GM12872 (cell line): ENCODE measurements at regions not wholly inside any gene's neighbourhood (a gene's known extent, or its start where the extent isn't known, plus 50 kb on each side); places are given as distances from the start of the nearest gene placed in this dataset.

Source experiments
- CTCF ChIP-seq: IDR thresholded peaks from 3 replicates; pipeline ENCODE4 v1.5.1; 2011; ENCODE audit warnings: low read depth, mild to moderate bottlenecking, low read length, moderate library complexity; ENCODE audit not compliant: insufficient read depth

GRCh38 chr2:75336451-75336850, 137.1 kb upstream of the TACR1 start:
- TF ChIP-seq CTCF, result no peak

- no peak for TF ChIP-seq CTCF
Observed at GRCh38 chr2:75334076-75334475, 134.8 kb upstream of the TACR1 start.

- no peak for TF ChIP-seq CTCF
Observed at GRCh38 chr2:75333646-75334045, 134.3 kb upstream of the TACR1 start.

GRCh38 chr2:75328156-75328555, 128.8 kb upstream of the TACR1 start:
- TF ChIP-seq CTCF, result no peak

- TF ChIP-seq CTCF, result no peak
Observed at GRCh38 chr2:75327334-75327733, 128.0 kb upstream of the TACR1 start.

- TF ChIP-seq CTCF, result no peak
Observed at GRCh38 chr2:75326645-75327044, 127.3 kb upstream of the TACR1 start.

GRCh38 chr2:75325594-75325993, 126.3 kb upstream of the TACR1 start:
- no peak for TF ChIP-seq CTCF

GRCh38 chr2:75324861-75325284, 125.6 kb upstream of the TACR1 start:
- no peak for TF ChIP-seq CTCF
